H1 (cell line): ENCODE measurements at regions not wholly inside any gene's neighbourhood (a gene's known extent, or its start where the extent isn't known, plus 50 kb on each side); places are given as distances from the start of the nearest gene placed in this dataset.
"Not testable (repeated sequence)": the region's sequence is repeated elsewhere in the genome, so short reads cannot be mapped to it uniquely, and the experiment has no call there.

Experiments
- CREB1 ChIP-seq: IDR thresholded peaks from 2 replicates; pipeline ENCODE4 v1.6.1; 2012; ENCODE audit warnings: inconsistent platforms
- EZH2 ChIP-seq: fragments of 200-600 bp; sonication (generic); IDR thresholded peaks from 2 replicates; pipeline ENCODE4 v1.7.1; 2012; ENCODE audit warnings: low read depth, mild to moderate bottlenecking, moderate library complexity, low read length, inconsistent platforms; ENCODE audit not compliant: severe bottlenecking
- JUN ChIP-seq: IDR thresholded peaks from 2 replicates; pipeline ENCODE4 v1.6.1; 2011; ENCODE audit warnings: low read depth, mild to moderate bottlenecking, improper control_type of control experiment, low read length
- JUND ChIP-seq: IDR thresholded peaks from 2 replicates; pipeline ENCODE4 v1.6.1; 2011; ENCODE audit warnings: mild to moderate bottlenecking, improper control_type of control experiment, low read length
- NANOG ChIP-seq: IDR thresholded peaks from 2 replicates; pipeline ENCODE4 v1.6.1; 2011; ENCODE audit warnings: low read length, low read depth, mild to moderate bottlenecking, inconsistent platforms; ENCODE audit not compliant: insufficient read depth, poor library complexity, severe bottlenecking
- POLR2A ChIP-seq, 2 experiments: IDR thresholded peaks; 1 replicate in 1 of 2; 2 replicates in 1 of 2; pipeline ENCODE4 v1.6.1; 2011; ENCODE audit warnings: low read depth in 2 of 2, low read length in 2 of 2, mild to moderate bottlenecking in 2 of 2; ENCODE audit errors: control extremely low read depth in 1 of 2
- POLR2AphosphoS5 ChIP-seq: IDR thresholded peaks from 2 replicates; pipeline ENCODE4 v1.6.1; 2011; ENCODE audit warnings: low read depth, low read length
- RAD21 ChIP-seq, 2 experiments: IDR thresholded peaks in 1 of 2; conservative IDR thresholded peaks in 1 of 2; 2 replicates each; pipeline ENCODE4 v1.6.1; 2011; ENCODE audit warnings: low read depth in 2 of 2, low read length in 2 of 2, improper control_type of control experiment in 1 of 2, inconsistent platforms in 1 of 2, mild to moderate bottlenecking in 1 of 2, moderate library complexity in 1 of 2
- RXRA ChIP-seq: IDR thresholded peaks from 2 replicates; pipeline ENCODE4 v1.6.1; 2011; ENCODE audit warnings: low read depth, mild to moderate bottlenecking, low read length, moderate library complexity; ENCODE audit not compliant: insufficient read depth
- TF ChIP-seq, protein P1 (sequence below): IDR thresholded peaks from 2 replicates; pipeline ENCODE4 v1.6.1; 2011; ENCODE audit warnings: low read length, improper control_type of control experiment
- TF ChIP-seq, protein P2 (sequence below), 3 experiments: IDR thresholded peaks; 1 replicate in 2 of 3; 2 replicates in 1 of 3; pipeline versions ENCODE4 v1.5.1 to v1.6.1; 2011; ENCODE audit warnings: low read length in 3 of 3, mild to moderate bottlenecking in 3 of 3, inconsistent platforms in 2 of 3, low read depth in 1 of 3, moderate library complexity in 1 of 3; ENCODE audit not compliant: insufficient read depth in 1 of 3; ENCODE audit errors: control extremely low read depth in 1 of 3

DNA sequence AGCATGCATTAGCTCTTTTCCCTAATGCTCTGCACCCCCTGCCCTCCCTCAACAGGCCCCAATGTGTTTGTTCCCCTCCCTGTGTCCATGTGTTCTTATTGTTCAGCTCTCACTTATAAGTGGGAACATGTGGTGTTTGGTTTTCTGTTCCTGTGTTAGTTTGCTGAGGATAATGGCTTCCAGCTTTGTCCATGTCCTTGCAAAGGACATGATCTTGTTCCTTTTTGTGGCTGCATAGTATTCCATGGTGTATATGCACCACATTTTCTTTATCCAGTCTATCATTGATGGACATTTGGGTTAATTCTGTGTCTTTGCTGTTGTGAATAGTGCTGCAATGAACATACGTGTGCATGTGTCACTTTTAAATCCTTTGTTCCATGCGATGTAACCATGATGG, 363.0 kb downstream of the SRGAP2C start:
- not testable (repeated sequence) for TF ChIP-seq JUND; RAD21 (IDR thresholded peaks at IDR 0.05 in 1 of 2, conservative IDR thresholded peaks at IDR 0.05 in 1 of 2; ENCODE audit: low read depth in 2 of 2, low read length in 2 of 2); POLR2AphosphoS5; RXRA; JUN; POLR2A (IDR thresholded peaks at IDR 0.05; ENCODE audit: control extremely low read depth in 1 of 2, low read depth in 2 of 2, low read length in 2 of 2); NANOG; EZH2; CREB1
- TF ChIP-seq, protein P1, sequence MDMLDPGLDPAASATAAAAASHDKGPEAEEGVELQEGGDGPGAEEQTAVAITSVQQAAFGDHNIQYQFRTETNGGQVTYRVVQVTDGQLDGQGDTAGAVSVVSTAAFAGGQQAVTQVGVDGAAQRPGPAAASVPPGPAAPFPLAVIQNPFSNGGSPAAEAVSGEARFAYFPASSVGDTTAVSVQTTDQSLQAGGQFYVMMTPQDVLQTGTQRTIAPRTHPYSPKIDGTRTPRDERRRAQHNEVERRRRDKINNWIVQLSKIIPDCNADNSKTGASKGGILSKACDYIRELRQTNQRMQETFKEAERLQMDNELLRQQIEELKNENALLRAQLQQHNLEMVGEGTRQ, result not testable (repeated sequence)
- TF ChIP-seq, protein P2, sequence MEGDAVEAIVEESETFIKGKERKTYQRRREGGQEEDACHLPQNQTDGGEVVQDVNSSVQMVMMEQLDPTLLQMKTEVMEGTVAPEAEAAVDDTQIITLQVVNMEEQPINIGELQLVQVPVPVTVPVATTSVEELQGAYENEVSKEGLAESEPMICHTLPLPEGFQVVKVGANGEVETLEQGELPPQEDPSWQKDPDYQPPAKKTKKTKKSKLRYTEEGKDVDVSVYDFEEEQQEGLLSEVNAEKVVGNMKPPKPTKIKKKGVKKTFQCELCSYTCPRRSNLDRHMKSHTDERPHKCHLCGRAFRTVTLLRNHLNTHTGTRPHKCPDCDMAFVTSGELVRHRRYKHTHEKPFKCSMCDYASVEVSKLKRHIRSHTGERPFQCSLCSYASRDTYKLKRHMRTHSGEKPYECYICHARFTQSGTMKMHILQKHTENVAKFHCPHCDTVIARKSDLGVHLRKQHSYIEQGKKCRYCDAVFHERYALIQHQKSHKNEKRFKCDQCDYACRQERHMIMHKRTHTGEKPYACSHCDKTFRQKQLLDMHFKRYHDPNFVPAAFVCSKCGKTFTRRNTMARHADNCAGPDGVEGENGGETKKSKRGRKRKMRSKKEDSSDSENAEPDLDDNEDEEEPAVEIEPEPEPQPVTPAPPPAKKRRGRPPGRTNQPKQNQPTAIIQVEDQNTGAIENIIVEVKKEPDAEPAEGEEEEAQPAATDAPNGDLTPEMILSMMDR (IDR thresholded peaks at IDR 0.05; ENCODE audit: control extremely low read depth in 1 of 3, insufficient read depth in 1 of 3, low read depth in 1 of 3, low read length in 3 of 3), result not testable (repeated sequence)
